K562 (cell line): ENCODE measurements at regions not wholly inside any gene's neighbourhood (a gene's known extent, or its start where the extent isn't known, plus 50 kb on each side); places are given as distances from the start of the nearest gene placed in this dataset.
"Not testable (repeated sequence)": the region's sequence is repeated elsewhere in the genome, so short reads cannot be mapped to it uniquely, and the experiment has no call there.

Source experiments
- CBX2 ChIP-seq: fragments of 200-600 bp; sonication (generic); IDR thresholded peaks from one replicate; pipeline ENCODE4 v1.6.1; 2012; ENCODE audit warnings: mild to moderate bottlenecking, low read length, inconsistent platforms; ENCODE audit not compliant: insufficient read depth, poor library complexity, severe bottlenecking
- TAL1 ChIP-seq: fragments of 450-650 bp; IDR thresholded peaks from 2 replicates; pipeline ENCODE4 v1.6.1; 2016; ENCODE audit warnings: mild to moderate bottlenecking
- TF ChIP-seq, protein P1 (sequence below): sonication (generic); formaldehyde crosslinking; IDR thresholded peaks from 2 replicates; pipeline ENCODE4 v1.8.0; 2022; ENCODE audit warnings: mild to moderate bottlenecking, low read depth, missing genetic modification reagents
- TF ChIP-seq, protein P2 (sequence below), 3 experiments: IDR thresholded peaks in 2 of 3; conservative IDR thresholded peaks in 1 of 3; 2 replicates each; pipeline ENCODE4 v1.5.1; 2011 to 2012; ENCODE audit warnings: low read length in 3 of 3, mild to moderate bottlenecking in 3 of 3, control low read depth in 2 of 3, improper control_type of control experiment in 1 of 3, inconsistent platforms in 1 of 3, low read depth in 1 of 3, mixed read lengths in 1 of 3, moderate library complexity in 1 of 3; ENCODE audit not compliant: insufficient read depth in 2 of 3

GRCh38 chr2:130267572-130267971 lies 69.3 kb upstream of the TUBA3E start:
- TF ChIP-seq, protein P1, sequence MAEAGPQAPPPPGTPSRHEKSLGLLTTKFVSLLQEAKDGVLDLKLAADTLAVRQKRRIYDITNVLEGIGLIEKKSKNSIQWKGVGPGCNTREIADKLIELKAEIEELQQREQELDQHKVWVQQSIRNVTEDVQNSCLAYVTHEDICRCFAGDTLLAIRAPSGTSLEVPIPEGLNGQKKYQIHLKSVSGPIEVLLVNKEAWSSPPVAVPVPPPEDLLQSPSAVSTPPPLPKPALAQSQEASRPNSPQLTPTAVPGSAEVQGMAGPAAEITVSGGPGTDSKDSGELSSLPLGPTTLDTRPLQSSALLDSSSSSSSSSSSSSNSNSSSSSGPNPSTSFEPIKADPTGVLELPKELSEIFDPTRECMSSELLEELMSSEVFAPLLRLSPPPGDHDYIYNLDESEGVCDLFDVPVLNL (CRISPR knock-in tag), result not testable (repeated sequence)
- TF ChIP-seq, protein P2, sequence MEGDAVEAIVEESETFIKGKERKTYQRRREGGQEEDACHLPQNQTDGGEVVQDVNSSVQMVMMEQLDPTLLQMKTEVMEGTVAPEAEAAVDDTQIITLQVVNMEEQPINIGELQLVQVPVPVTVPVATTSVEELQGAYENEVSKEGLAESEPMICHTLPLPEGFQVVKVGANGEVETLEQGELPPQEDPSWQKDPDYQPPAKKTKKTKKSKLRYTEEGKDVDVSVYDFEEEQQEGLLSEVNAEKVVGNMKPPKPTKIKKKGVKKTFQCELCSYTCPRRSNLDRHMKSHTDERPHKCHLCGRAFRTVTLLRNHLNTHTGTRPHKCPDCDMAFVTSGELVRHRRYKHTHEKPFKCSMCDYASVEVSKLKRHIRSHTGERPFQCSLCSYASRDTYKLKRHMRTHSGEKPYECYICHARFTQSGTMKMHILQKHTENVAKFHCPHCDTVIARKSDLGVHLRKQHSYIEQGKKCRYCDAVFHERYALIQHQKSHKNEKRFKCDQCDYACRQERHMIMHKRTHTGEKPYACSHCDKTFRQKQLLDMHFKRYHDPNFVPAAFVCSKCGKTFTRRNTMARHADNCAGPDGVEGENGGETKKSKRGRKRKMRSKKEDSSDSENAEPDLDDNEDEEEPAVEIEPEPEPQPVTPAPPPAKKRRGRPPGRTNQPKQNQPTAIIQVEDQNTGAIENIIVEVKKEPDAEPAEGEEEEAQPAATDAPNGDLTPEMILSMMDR (IDR thresholded peaks at IDR 0.05 in 2 of 3, conservative IDR thresholded peaks at IDR 0.05 in 1 of 3; ENCODE audit: insufficient read depth in 2 of 3, low read depth in 1 of 3, low read length in 3 of 3), result not testable (repeated sequence)
- not testable (repeated sequence) for TF ChIP-seq TAL1, CBX2
